ENCODE measurements at regions not wholly inside any gene's neighbourhood (a gene's known extent, or its start where the extent isn't known, plus 50 kb on each side); places are given as distances from the start of the nearest gene placed in this dataset.

DNA sequence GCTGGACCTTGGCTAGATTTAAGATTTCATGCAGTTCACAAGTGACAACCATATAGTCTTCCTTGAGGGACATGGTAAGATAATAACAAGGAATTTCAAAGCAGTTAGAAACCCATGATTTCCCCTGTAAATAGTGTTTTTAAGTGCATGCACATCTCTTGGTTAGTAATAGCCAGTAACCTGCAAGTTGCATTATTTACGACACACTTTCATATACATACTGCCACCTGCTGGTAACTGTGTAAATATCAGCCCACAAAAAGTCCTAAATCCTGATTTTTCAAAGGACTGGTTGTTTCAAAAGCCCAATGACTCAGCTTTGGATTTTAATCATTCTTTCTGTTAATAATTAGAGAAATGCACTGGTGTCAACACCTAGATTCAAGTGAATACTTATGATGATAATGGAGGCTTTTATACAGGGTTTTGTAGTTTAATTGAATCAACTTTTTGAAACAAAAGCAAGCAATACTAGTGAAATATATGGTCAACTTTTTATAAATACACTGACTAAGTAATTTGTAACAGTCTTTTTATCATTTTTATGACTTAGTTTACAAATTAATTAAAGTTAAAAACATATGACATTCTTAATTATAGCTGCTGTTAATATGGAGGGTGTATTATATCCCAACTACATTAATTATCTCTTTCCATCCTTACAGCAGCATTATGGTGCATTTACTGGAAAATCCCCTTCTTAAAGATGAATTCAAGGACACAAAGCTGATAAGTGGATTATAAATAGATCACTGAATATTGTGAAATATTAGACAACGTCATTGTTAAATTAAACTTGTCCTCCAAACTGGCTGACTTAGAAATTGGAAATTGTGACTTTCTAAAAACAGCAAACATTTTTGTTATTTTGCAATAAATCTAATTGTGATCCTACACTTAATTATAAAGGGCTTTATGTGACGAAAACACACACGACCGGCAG lies 367.7 kb upstream of the SEMA3D start:
- in situ Hi-C loops (cut with HindIII; ENCODE audit: low pct_ligation_motif_present, low sequenced_read_pairs) = no loop called here
- no peaks in the 10 kb centered on the region for H3K36me3 ChIP-seq (replicated peaks)
- peak; percentile 73 for DNase-seq
- no peaks in the 10 kb centered on the region for H3K27me3 ChIP-seq (replicated peaks)
- no peak overlapping the region for H3K4me3 ChIP-seq (ENCODE audit: low read depth, low read length)
- TF ChIP-seq CTCF (IDR thresholded peaks at IDR 0.05; ENCODE audit: low read depth, low read length, missing control alignments) = peak; percentile 52
- H3K27ac ChIP-seq = no peak overlapping the region

DNA sequence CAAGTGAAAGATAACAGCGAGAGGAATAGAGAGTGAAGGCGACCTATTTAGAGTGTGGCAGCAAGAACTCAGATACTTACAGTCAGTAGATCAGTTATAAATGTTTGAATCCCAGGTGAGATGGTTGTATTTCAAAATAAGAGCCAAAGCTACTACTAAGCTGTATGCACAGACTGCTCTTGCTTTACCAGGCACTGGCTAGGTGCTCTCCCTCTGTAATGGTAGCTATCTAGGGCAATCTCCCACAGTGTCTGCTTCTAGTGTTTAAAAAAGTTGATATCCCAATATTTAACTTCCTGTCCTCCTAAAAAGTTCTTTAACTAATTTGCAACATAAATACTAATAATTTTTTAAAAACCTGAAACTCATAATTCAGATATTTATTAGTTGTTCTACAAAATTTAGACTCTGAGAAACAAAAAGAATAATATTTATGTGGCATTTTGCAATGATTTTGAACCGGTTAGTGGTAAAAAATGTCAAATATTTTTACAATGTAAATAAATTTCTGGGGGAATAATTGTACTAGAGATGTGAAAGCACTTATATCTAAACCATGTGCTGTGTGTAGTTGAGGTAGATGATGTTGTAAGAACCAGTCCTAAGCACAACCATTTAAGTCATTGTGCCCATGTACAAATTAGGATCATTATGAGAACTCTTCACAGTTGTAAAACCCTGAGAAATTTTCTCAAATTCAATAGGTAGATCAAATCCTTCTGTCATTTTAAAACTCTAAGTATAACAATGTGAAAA lies 349.3 kb upstream of the SEMA3D start:
- H3K4me3 ChIP-seq (ENCODE audit: low read depth, low read length) = no peak overlapping the region
- no peak overlapping the region for H3K27ac ChIP-seq
- H3K36me3 ChIP-seq (replicated peaks) = no peaks in the 10 kb centered on the region
- no peak for DNase-seq
- in situ Hi-C loops (cut with HindIII; ENCODE audit: low pct_ligation_motif_present, low sequenced_read_pairs) = no loop called here
- no peaks in the 10 kb centered on the region for H3K27me3 ChIP-seq (replicated peaks)
- TF ChIP-seq CTCF (IDR thresholded peaks at IDR 0.05; ENCODE audit: low read depth, low read length, missing control alignments) = no peak

GRCh38 chr7:85529831-85530230 lies 343.0 kb upstream of the SEMA3D start:
- Histone ChIP-seq H3K27me3 (replicated peaks) (no peaks in the 10 kb centered on the region), H3K27ac (no peak overlapping the region), H3K4me3 (ENCODE audit: low read depth, low read length) (no peak overlapping the region), H3K36me3 (replicated peaks) (no peaks in the 10 kb centered on the region)
- DNase-seq = peak; percentile 43
- in situ Hi-C loops (cut with HindIII; ENCODE audit: low pct_ligation_motif_present, low sequenced_read_pairs) = no loop called here
- TF ChIP-seq CTCF (IDR thresholded peaks at IDR 0.05; ENCODE audit: low read depth, low read length, missing control alignments) = no peak

DNA sequence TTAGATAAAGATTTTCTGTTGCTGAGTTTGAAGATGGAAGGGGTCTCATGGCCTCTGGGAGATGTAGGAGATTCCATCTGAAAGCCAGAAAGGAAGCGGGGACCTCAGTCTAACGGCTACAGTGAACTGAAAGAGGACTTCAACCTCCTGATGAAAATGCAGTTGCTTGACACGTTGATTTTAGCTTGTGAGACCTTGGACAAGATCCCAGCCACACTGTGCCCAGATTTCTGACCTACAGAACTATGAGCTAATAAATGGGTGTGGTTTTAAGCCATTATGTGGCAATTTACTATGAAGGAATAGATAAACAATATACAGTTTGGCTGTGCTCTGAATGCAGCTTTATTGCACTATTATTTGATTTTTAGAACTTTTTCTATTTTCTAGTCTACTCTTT lies 342.3 kb upstream of the SEMA3D start:
- H3K27ac ChIP-seq = no peak overlapping the region
- no peak for TF ChIP-seq CTCF (IDR thresholded peaks at IDR 0.05; ENCODE audit: low read depth, low read length, missing control alignments)
- H3K27me3 ChIP-seq (replicated peaks) = no peaks in the 10 kb centered on the region
- in situ Hi-C loops (cut with HindIII; ENCODE audit: low pct_ligation_motif_present, low sequenced_read_pairs) = no loop called here
- H3K36me3 ChIP-seq (replicated peaks) = no peaks in the 10 kb centered on the region
- DNase-seq = peak; percentile 26
- no peak overlapping the region for H3K4me3 ChIP-seq (ENCODE audit: low read depth, low read length)

DNA sequence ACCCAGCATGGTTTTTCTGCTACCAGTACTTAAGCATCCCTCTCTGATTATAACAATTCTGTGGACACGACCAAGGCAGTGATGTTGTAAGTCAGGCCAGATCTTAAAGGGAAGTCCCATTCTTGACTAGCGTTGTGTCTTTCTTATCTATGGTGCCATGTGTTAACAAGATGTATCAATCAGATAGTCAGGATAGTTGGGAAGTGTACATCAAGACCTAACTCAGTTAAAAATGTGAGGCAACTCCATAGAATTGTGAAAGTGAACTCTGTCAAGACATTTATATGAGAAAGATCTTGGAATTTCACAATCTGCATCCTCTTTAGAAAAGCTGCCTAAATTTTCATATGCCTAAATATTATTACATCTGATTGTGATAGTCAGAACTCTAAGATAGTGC lies 341.7 kb upstream of the SEMA3D start:
- TF ChIP-seq CTCF (IDR thresholded peaks at IDR 0.05; ENCODE audit: low read depth, low read length, missing control alignments) = no peak
- no peak overlapping the region for H3K27ac ChIP-seq
- H3K36me3 ChIP-seq (replicated peaks) = no peaks in the 10 kb centered on the region
- DNase-seq = no peak
- in situ Hi-C loops (cut with HindIII; ENCODE audit: low pct_ligation_motif_present, low sequenced_read_pairs) = no loop called here
- H3K27me3 ChIP-seq (replicated peaks) = no peaks in the 10 kb centered on the region
- H3K4me3 ChIP-seq (ENCODE audit: low read depth, low read length) = no peak overlapping the region
